Left ventricle myocardium superior (tissue), 1 donor: ENCODE measurements at regions not wholly inside any gene's neighbourhood (a gene's known extent, or its start where the extent isn't known, plus 50 kb on each side); places are given as distances from the start of the nearest gene placed in this dataset.
"Not testable (repeated sequence)": the region's sequence is repeated elsewhere in the genome, so short reads cannot be mapped to it uniquely, and the experiment has no call there.

Experiments
- ATAC-seq: fragments of 200-7000 bp; cut with Tn5 transposase; one replicate; pipeline ENCODE4 v1.9.1; 2020; ENCODE audit warnings: mild to moderate bottlenecking, moderate library complexity
- DNase-seq: peaks from one replicate; pipeline ENCODE4 v3.0.0-alpha.2; 2020
- intact Hi-C: fragments of 100-400 bp; cut with micrococcal nuclease; formaldehyde crosslinking; loops from one replicate; pipeline ENCODE4 v1.11.0; 2022
- donor health status: DM: no; HTN: yes; CAD: no; lungs with severe emphysema.

DNA sequence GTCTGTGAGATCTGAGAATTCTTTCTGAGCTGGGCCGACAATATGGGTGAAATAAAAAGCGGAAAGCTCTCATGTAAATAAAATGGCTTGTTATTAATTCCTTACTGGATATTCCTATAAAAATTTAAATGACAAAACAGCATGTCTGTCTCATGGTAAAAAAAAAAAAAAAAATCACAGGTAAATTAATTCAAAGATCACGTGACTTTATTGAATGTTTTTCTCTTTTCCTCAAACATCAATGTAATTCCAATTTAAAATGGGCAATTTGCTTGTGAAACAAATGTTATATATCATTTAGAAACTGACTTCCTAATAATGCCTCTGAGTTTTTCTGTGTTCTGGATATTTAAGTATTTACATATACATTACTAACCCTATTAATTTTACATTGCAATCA is 280.3 kb downstream of the NR2F2 start:
- ATAC-seq (no peak), DNase-seq (no peak)
- intact Hi-C loops = no loop called here

DNA sequence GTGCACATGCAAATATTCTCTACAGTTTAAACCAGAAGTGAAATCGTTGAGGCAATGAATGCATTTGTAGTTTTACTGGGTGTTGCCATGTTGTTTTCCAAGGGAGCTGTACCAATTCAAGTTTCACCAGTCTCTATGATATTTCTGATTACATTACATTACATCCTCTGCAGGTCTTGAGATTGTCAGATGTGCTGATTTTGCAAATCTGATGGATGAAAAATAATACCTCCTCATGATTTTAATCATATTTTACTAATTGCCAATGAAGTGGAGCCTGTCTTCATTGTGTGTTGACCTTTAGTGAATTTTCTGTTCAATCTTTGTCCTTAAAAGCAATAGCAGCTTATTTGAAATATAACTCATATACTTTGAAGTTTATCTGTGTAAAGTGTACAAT is 282.4 kb downstream of the NR2F2 start:
- DNase-seq (no peak), ATAC-seq (no peak)
- intact Hi-C loops = no loop called here

DNA sequence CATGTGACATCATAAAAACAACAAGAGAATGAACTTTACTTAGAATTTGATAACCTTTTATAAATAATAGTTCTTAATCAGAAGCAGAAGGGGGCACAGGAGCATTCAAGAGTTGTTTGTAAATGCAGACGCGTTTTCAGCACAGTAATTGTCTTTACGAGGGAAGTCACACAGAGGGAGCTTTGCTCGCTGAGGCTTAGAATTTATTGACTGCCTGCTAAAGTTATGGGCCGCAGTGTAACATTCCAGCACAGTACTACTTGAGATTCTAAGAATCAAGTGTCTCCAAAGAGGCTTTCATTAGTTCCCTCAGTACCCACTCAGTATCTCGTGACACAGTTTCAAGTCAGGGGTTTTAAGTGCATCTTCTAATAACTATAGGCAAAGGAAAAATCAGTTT is 288.7 kb downstream of the NR2F2 start:
- no peak for ATAC-seq
- DNase-seq = no peak
- intact Hi-C loops = no loop called here

DNA sequence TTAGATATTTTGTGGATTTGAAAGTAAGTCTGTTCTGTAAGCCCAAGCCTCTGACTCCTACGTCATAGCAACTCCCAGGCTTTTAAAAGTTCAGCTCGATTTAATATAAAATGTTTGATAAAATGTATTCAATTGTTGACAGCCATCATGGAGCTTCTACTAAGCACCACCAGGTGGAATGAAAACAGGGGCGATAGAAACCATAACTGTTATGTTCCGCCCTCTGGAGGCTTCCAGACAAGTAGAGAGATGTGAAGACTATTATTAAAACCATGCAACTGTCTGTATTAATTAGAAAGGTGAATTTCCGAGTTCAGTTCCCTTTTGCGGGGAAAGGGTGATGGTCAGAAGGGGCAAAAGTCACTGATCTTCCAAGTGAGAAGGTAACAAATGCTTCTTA is 292.2 kb downstream of the NR2F2 start:
- ATAC-seq = no peak

DNA sequence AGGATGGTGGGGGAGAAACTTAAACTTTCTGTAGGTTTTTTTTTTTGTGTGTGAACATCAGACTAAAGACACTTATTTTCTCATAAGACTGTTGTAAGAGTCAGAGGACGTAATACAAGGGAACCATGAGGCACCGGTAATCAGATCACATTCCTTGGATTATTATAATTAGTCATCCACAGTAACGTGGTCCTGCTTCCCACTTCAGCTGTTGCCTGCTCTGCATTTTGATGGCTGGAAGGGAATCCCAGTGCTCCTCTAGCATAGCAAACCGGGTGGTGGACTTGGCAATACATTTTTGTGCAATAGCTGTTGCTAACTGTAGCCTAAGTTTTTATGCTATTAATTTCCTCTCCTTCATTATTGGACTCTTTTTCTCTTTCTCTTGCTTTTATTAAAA is 294.8 kb downstream of the NR2F2 start:
- no peak for DNase-seq
- ATAC-seq = no peak
- intact Hi-C loops = no loop called here

More for the DNA sequence above, 292.2 kb downstream of the NR2F2 start:
- DNase-seq = no peak
- intact Hi-C loops = no loop called here

DNA sequence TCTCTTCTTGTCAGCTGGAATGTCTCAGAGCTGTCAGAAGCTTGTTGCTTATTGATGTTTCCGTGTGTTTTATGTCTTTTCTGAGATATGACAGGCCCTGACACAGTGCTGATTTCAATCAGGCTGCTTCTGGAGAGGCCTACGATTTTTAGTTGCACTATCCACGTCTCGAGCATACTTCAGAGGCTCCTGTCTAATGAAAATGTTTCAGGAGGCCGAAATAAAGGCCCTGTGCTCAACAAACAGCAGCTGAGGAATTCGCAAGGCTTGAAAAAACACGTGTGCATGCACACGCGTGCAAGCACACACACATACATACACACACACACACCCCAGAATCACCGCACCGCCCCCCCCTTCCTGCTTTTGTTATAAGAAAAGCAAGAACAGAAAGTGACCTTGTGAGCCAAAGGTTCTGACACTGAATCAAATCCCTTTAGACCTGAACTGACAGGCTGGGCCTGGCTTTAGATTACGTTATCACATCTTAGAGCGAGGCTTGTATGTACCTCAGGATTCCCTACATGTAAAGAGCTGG is 296.6 kb downstream of the NR2F2 start:
- intact Hi-C loops = no loop called here
- ATAC-seq = peak; percentile 48
- peak; percentile 48 for DNase-seq

DNA sequence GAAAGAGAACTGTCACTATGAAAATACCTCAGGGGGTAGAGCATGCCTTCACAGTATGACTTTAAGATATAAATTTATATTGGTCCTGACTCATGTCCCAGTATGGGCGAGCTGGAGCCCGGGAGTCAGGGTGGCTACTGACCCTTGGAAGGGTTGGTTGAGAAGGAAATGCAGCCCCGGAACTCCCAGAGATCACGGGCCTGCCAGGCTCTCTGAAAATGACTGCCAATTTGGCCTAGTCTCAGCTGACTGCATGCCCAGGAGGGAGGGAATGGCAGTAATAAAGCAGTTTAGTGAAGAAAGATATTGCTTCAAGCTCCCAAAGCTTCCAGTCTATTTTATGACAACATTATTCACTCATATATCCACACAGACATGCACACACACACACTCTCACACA is 299.0 kb downstream of the NR2F2 start:
- intact Hi-C loops = no loop called here
- DNase-seq (peak; percentile 53), ATAC-seq (peak; percentile 94)

DNA sequence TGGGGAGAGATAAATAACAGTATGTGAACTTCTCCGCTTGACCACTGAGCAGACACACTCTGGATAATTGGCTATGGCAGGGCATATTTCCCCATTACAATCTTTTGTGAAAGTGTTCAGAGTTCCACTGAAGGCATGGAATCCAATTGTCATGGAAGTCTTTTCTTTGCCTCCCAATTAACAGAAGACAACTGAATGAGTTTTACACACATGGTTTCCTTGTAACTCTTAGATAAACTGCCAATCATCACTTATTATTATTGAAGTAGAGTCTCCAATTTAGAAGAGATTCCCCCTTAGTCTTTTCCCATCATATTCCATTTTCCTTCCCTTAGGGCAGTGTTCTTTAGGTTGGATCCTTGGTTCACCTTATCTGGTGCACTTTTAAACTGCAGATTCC is 308.3 kb downstream of the NR2F2 start:
- intact Hi-C loops = no loop called here
- DNase-seq (no peak), ATAC-seq (no peak)

DNA sequence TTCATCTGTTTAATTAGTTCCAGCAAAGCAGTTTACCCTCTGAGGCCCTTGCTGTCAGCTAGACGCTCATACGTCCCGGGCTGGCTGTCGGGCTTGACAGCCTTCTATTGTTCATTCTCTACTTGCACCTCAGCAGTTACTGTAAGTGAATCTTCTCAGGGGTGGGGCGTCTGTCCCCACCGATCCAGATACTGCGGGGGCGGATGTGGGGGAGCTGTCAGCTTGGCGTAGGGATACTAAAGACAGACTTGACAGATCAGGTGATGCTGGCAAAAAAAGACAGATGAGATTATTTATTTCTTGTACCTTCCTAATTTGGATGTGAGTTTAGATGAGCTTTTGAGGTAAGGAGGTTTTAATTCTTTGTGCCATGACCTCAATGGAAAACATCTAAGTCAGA is 315.3 kb downstream of the NR2F2 start:
- no peak for DNase-seq
- intact Hi-C loops = no loop called here
- no peak for ATAC-seq

DNA sequence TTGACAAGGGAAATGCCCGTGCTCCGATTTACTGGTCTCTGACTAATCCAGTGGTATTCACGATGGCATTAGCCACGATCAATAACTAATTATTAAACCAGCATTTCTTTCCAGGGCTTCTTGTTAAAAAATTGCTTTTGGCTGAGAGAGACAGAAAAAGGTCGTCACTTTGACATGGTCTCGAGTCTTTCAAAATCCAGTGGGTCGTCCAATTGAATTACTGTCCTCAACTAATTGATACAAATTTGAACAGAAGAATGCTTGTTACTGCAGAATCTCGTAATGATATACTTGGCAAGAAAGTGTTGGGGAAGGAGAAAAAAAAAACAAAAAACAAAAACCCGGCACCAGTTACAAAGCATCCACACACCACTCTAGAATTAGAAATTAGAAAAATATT is 318.4 kb downstream of the NR2F2 start:
- intact Hi-C loops = no loop called here
- ATAC-seq = no peak
- no peak for DNase-seq

DNA sequence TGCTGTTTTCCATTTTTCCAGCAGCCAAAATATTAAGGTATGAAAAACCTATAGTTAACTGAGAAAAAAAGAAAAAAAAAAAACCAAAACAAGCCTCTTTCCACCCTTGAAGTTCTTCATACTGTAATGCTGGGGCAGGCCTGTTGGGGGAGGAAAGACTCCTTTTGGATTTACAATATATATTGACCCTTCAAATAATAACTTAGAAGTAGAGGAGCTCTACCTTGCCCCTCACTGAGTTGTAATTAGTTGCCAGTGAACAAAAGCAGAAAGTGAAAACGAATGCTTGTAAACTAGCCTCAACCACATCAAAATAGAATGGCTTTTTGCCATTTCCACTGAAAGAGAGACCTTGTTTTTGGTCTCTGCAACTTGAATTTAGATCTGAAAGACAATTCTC is 326.6 kb downstream of the NR2F2 start:
- DNase-seq (no peak), ATAC-seq (no peak)
- intact Hi-C loops = no loop called here

DNA sequence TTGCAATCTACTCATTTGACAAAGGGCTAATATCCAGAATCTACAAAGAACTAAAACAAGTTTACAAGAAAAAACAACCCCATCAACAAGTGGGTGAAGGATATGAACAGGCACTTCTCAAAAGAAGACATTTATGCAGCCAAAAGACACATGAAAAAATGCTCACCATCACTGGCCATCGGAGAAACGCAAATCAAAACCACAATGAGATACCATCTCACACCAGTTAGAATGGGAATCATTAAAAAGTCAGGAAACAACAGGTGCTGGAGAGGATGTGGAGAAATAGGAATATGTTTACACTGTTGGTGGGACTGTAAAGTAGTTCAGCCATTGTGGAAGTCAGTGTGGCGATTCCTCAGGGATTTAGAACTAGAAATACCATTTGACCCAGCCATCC is 336.5 kb downstream of the NR2F2 start:
- DNase-seq, intact Hi-C loops, ATAC-seq: not testable (repeated sequence)

DNA sequence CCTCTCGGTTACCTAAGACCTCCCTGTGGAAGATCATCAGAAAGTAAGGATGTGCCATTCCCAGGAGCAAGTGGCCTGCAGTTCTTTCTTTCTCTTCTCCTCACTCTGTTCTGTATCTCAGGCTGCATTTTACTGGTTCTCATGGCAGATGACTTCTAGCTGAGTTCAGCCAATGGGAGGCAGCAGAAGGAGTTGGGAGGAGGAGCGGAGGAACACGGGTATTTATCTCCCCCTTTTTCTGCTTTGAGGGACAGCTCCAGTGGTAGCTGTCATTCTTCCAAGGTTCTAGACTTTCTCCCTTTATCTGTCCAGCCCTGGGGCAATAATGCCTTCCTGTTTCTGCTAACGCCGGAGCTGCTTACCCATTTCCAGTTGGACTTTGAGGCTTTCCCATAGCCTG is 339.9 kb downstream of the NR2F2 start:
- intact Hi-C loops = no loop called here
- no peak for ATAC-seq

DNA sequence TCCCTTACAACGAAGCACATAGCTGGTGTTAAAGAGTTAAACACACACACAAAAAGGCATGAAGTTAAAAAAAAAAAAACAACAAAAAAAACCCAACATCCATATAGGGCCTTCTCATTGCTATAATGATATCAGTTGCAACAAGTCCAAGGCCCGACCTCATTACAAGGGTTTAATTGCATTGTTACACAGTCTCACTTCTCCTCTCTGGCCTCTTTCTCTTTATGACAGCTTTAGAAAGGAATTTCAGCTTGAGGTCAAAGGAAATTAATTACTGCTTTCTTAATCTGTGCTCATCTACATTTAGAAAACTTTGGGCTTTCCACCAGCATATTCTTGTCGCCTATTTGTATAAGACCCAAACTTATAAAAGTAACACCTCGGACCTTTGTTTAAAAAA is 342.1 kb downstream of the NR2F2 start:
- intact Hi-C loops = no loop called here
- no peak for ATAC-seq
- no peak for DNase-seq

More for the DNA sequence above, 339.9 kb downstream of the NR2F2 start:
- DNase-seq = no peak

DNA sequence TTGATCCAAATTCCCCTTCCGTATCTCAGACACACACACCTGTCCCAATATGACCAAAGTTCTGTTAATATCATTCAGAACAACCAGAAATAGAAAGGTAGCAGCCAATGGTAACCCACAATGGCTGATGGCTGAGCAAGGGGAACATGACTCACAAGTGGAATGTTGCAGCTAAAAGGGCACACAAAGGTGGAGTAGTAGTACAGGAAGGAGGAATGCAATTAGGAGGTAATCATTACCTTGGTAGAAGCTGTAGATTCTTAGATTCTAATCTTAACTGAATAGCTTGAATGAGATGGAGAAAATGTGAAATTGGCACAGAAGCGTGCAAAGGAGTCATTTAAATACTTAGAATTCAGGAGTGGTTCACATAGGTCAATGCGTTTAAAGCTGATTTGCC is 347.9 kb downstream of the NR2F2 start:
- ATAC-seq (no peak), DNase-seq (no peak)
- intact Hi-C loops = no loop called here

DNA sequence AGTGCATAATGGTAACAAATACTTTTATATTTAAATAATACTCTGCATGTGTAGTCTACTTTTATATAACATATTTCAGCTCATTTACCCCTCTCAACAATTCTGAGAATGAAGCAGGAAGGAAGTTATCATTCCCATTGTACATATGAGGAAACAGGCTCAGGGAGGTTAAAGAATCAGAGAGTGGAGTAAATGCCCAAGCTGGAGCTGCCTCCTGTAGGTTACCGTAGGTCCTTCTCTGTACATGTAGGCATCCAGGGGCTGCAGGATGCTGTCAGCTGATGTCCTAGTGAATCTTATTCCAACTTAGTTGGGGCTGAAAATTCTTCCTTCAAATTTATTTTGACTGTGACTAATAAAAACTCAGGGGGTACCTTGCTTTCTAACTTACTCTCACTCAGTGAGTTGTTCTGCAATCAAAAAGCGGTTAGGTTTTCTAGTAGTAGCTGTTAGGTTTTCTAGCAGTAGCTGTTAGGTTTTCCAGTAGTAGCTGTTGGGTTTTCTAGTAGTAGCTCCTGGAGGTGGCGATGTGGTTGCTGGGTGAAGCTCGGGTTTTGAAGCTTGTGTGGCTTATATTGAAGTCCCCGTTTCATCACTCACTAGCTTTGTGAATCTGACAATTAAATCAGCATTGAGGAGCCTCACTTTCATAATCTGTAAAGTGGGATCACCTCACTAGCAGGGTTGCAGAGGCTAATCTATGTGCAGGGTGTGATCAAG is 357.0 kb downstream of the NR2F2 start:
- ATAC-seq (no peak), DNase-seq (no peak)
- intact Hi-C loops = no loop called here

DNA sequence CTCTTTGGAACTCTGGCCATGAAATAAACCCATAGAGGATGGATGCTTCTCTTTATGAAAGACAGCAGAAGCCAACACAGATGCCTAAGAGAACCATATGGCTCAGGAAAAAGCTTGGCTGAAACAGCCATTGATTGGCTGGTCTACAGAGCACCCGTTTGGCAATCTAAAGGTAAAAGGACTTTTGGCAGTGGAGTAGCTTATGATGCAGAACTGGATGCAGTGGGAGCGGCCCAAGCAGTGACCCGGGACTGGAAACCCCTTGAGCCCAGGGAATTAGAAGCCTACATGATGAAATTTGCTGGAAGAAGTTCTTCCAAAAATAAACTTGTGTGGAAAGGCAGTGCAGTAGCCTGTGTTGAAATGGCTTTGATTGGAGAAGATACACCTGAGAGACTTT is 360.2 kb downstream of the NR2F2 start:
- ATAC-seq (no peak), DNase-seq (no peak)
- intact Hi-C loops = no loop called here

DNA sequence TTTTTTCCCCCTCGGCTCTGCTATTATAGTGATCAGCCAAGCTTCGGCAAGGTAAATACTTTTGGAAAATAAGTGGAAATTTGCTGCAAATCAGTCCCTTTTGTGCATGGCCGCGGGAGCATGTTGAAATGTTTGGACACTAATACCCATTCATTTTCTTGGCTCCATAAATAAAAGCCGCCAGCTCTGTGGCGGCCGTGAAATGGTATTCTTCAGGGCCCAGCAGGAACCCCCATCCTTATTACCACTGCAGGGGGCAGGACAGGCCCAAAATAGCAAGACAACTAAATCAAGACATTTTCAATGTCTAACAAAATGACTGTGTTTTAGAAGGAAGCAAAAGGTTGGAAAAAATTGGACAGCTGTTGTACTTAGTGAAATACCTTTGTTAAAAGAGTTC is 362.3 kb downstream of the NR2F2 start:
- intact Hi-C loops = no loop called here
- DNase-seq (no peak), ATAC-seq (no peak)

DNA sequence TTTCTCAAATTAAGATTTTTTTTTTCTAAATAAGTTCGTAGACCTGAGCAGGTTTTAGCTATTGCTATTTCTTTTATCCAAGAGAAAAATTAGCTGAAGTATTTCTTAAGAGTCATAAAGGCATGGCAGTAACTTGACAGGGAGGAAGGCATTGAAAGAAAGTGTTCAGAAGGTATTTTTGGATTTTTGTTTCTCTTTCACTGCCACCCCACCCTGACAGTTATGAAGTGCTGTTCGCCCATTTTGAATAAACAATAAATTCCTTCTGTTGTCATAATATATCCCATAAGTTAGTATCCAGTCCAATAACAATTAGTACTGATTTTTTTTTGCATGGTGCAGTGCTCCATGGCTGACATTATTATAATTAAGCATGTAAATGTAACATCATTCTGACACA is 363.0 kb downstream of the NR2F2 start:
- ATAC-seq = no peak

DNA sequence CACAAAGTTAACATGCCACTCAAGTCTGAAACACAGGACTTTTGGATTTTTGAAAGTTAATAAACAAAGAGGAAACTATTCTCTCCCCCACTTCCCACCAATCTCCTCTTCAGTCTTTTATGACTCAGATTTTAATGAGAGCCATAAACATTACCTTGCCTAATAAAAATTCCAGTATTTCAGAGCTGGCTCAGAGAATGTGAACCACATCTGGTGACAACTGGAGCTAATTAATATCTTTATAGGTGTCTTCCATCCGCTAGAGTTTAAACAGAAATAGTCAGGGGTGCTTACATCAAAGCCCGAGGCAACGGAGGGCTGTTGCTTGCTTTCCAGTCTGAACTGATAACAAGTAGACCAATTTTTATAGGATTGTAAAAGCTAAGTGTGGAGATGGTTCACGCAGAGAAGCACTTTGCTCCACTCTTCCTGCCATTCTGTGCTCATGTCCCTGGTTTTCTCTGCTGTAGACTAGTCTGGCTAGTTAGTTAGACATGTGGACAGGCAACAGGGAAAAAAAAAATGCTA is 363.6 kb downstream of the NR2F2 start:
- ATAC-seq (no peak), DNase-seq (no peak)
- intact Hi-C loops = no loop called here

More for the DNA sequence above, 363.0 kb downstream of the NR2F2 start:
- intact Hi-C loops = no loop called here
- DNase-seq = no peak

DNA sequence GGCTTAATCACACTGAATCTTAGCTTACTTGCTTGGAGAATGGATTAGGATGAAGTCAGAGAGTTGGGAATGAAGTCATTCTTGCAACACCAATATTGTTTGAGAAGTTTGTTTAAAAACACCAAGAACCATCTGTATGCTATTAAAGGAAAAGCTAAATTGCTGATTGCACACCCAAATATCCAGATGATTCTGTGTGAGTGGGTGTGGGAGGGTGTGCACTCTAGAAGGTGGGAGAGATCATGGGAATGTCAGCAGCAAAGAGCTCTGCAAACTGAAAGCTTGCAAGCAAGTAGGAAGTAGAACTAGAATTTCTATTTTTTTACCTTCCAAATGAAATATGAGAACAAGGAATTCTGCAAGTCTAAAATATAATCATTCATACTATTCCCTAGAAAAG is 364.9 kb downstream of the NR2F2 start:
- ATAC-seq (no peak), DNase-seq (no peak)
- intact Hi-C loops = no loop called here
